GM23338 (cell line): ENCODE measurements at regions not wholly inside any gene's neighbourhood (a gene's known extent, or its start where the extent isn't known, plus 50 kb on each side); places are given as distances from the start of the nearest gene placed in this dataset.

Experiments
- ATAC-seq: fragments of 200-7000 bp; cut with Tn5 transposase; 3 replicates; pipeline ENCODE4 v1.9.1; 2020
- DNase-seq: peaks from one replicate; pipeline ENCODE4 v3.0.0-alpha.2; 2015; ENCODE audit warnings: low spot score
- H2AFZ ChIP-seq: fragments of 200-600 bp; sonication (generic); 2 replicates; pipeline ENCODE4 v1.8.0; 2016; ENCODE audit warnings: antibody characterized with exemption, mild to moderate bottlenecking, moderate library complexity
- H3F3A ChIP-seq: fragments of 200-600 bp; sonication (generic); replicated peaks from 2 replicates; pipeline ENCODE4 v1.8.0; 2017; ENCODE audit warnings: antibody characterized with exemption, mixed run types, low read depth
- H3K27ac ChIP-seq: fragments of 200-600 bp; sonication (generic); 2 replicates; pipeline ENCODE4 v1.6.1; 2016; ENCODE audit warnings: low read depth
- H3K27me3 ChIP-seq: fragments of 200-600 bp; sonication (generic); 2 replicates; pipeline ENCODE4 v1.8.0; 2016; ENCODE audit warnings: mild to moderate bottlenecking, mixed run types, moderate library complexity; ENCODE audit not compliant: insufficient read depth
- H3K36me3 ChIP-seq: fragments of 200-600 bp; sonication (generic); 2 replicates; pipeline ENCODE4 v1.8.0; 2016; ENCODE audit warnings: mild to moderate bottlenecking; ENCODE audit not compliant: insufficient read depth
- H3K4me1 ChIP-seq: fragments of 200-600 bp; sonication (generic); 2 replicates; pipeline ENCODE4 v1.8.0; 2016; ENCODE audit warnings: mild to moderate bottlenecking, moderate library complexity; ENCODE audit not compliant: insufficient read depth
- H3K4me2 ChIP-seq: fragments of 200-600 bp; sonication (generic); 2 replicates; pipeline ENCODE4 v1.7.1; 2017; ENCODE audit warnings: mixed run types
- H3K4me3 ChIP-seq: fragments of 200-600 bp; sonication (generic); 2 replicates; pipeline ENCODE4 v1.6.1; 2016; ENCODE audit warnings: mixed run types
- H3K79me2 ChIP-seq: fragments of 200-600 bp; sonication (generic); replicated peaks from 2 replicates; pipeline ENCODE4 v1.8.0; 2017; ENCODE audit warnings: mild to moderate bottlenecking; ENCODE audit not compliant: insufficient read depth
- H3K9me2 ChIP-seq: fragments of 200-600 bp; sonication (generic); 2 replicates; pipeline ENCODE4 v1.8.0; 2017; ENCODE audit not compliant: insufficient read depth
- H4K20me1 ChIP-seq: fragments of 200-600 bp; sonication (generic); replicated peaks from 2 replicates; pipeline ENCODE4 v1.8.0; 2017; ENCODE audit warnings: mild to moderate bottlenecking; ENCODE audit not compliant: insufficient read depth
- H3K27ac Mint-ChIP-seq: 2 replicates; pipeline ENCODE4 v1.8.0; 2020; ENCODE audit warnings: inconsistent platforms, mild to moderate bottlenecking, moderate library complexity, mixed read lengths
- H3K27me3 Mint-ChIP-seq: 3 replicates; pipeline ENCODE4 v1.8.0; 2022; ENCODE audit warnings: low read depth, mild to moderate bottlenecking, moderate library complexity, mixed read lengths, inconsistent platforms; ENCODE audit not compliant: insufficient read depth, poor library complexity
- H3K36me3 Mint-ChIP-seq: 3 replicates; pipeline ENCODE4 v1.8.0; 2021; ENCODE audit warnings: low read depth, mild to moderate bottlenecking, inconsistent platforms, moderate library complexity, mixed read lengths
- H3K4me1 Mint-ChIP-seq: 3 replicates; pipeline ENCODE4 v1.8.0; 2020; ENCODE audit warnings: mild to moderate bottlenecking, inconsistent platforms, mixed read lengths
- H3K4me3 Mint-ChIP-seq: 3 replicates; pipeline ENCODE4 v1.8.0; 2021; ENCODE audit warnings: moderate library complexity, mild to moderate bottlenecking, inconsistent platforms, mixed read lengths
- H3K9me3 Mint-ChIP-seq: 3 replicates; pipeline ENCODE4 v1.8.0; 2020; ENCODE audit warnings: moderate library complexity, mild to moderate bottlenecking, inconsistent platforms, mixed read lengths
- CREB1 ChIP-seq: fragments of 250-450 bp; sonication (Bioruptor Pico); IDR thresholded peaks from 2 replicates; pipeline ENCODE4 v1.5.0; 2020; ENCODE audit warnings: low read depth, mild to moderate bottlenecking, moderate library complexity
- EZH2 ChIP-seq: fragments of 200-600 bp; sonication (generic); IDR thresholded peaks from one replicate; pipeline ENCODE4 v1.8.0; 2017; ENCODE audit warnings: antibody characterized with exemption, mild to moderate bottlenecking, low read depth; ENCODE audit not compliant: unreplicated experiment
- EZH2phosphoT487 ChIP-seq: fragments of 200-600 bp; sonication (generic); IDR thresholded peaks from one replicate; pipeline ENCODE4 v1.8.1; 2018; ENCODE audit warnings: antibody characterized with exemption; ENCODE audit not compliant: unreplicated experiment
- JUNB ChIP-seq: IDR thresholded peaks from one replicate; pipeline ENCODE4 v1.6.1; 2016; ENCODE audit warnings: antibody characterized with exemption; ENCODE audit not compliant: unreplicated experiment
- NANOG ChIP-seq: IDR thresholded peaks from 2 replicates; pipeline ENCODE4 v1.6.1; 2016; ENCODE audit warnings: antibody characterized with exemption, borderline replicate concordance
- POLR2AphosphoS5 ChIP-seq: IDR thresholded peaks from 2 replicates; pipeline ENCODE4 v1.6.1; 2016; ENCODE audit warnings: antibody characterized with exemption, low read depth
- STAT1 ChIP-seq: IDR thresholded peaks from one replicate; pipeline ENCODE4 v1.6.1; 2016; ENCODE audit warnings: antibody characterized with exemption; ENCODE audit not compliant: unreplicated experiment
- ZNF114 ChIP-seq: fragments of 250-450 bp; sonication (Bioruptor Pico); IDR thresholded peaks from 2 replicates; pipeline ENCODE4 v1.5.0; 2020; ENCODE audit warnings: mild to moderate bottlenecking, moderate library complexity
- ZNF331 ChIP-seq: fragments of 250-450 bp; sonication (Bioruptor Pico); IDR thresholded peaks from 2 replicates; pipeline ENCODE4 v1.5.0; 2020; ENCODE audit warnings: low read depth, mild to moderate bottlenecking, moderate library complexity
- TF ChIP-seq, protein P1 (sequence below), 2 experiments: fragments of 200-600 bp in 1 of 2; sonication (generic) in 1 of 2; conservative IDR thresholded peaks; 2 replicates each; pipeline versions ENCODE4 v1.5.1 to v1.6.1; 2016 to 2017; ENCODE audit warnings: antibody characterized with exemption in 2 of 2, low read depth in 2 of 2, mild to moderate bottlenecking in 2 of 2, moderate library complexity in 1 of 2
- TF ChIP-seq, protein P2 (sequence below): IDR thresholded peaks from one replicate; pipeline ENCODE4 v1.6.1; 2018; ENCODE audit warnings: antibody characterized with exemption; ENCODE audit not compliant: unreplicated experiment
- TF ChIP-seq, protein P3 (sequence below): IDR thresholded peaks from 2 replicates; pipeline ENCODE4 v1.6.1; 2016; ENCODE audit warnings: antibody characterized with exemption

GRCh38 chr1:191641420-191642260 lies 516.6 kb upstream of the RGS18 start:
- Histone ChIP-seq H3K36me3 (no peaks in the 10 kb centered on the region), H3K9me2 (no peaks in the 10 kb centered on the region), H3K4me3 (no peak overlapping the region), H3K4me2 (no peak overlapping the region), H3K27ac (no peak overlapping the region), H3K4me1 (no peaks in the 10 kb centered on the region), H3F3A (no peaks in the 10 kb centered on the region), H3K79me2 (no peaks in the 10 kb centered on the region), H2AFZ (peak overlapping the region; percentile 89), H4K20me1 (no peaks in the 10 kb centered on the region), H3K27me3 (no peaks in the 10 kb centered on the region)
- no peak overlapping the region for H3K27ac Mint-ChIP-seq
- no peaks in the 10 kb centered on the region for H3K36me3 Mint-ChIP-seq
- no peaks in the 10 kb centered on the region for H3K27me3 Mint-ChIP-seq
- no peaks in the 10 kb centered on the region for H3K4me1 Mint-ChIP-seq
- H3K9me3 Mint-ChIP-seq, result no peaks in the 10 kb centered on the region
- ATAC-seq (no peak), DNase-seq (no peak)
- H3K4me3 Mint-ChIP-seq, result no peak overlapping the region
- no peak for TF ChIP-seq EZH2phosphoT487
- TF ChIP-seq JUNB, result no peak
- no peak for TF ChIP-seq POLR2AphosphoS5
- TF ChIP-seq, protein P1, sequence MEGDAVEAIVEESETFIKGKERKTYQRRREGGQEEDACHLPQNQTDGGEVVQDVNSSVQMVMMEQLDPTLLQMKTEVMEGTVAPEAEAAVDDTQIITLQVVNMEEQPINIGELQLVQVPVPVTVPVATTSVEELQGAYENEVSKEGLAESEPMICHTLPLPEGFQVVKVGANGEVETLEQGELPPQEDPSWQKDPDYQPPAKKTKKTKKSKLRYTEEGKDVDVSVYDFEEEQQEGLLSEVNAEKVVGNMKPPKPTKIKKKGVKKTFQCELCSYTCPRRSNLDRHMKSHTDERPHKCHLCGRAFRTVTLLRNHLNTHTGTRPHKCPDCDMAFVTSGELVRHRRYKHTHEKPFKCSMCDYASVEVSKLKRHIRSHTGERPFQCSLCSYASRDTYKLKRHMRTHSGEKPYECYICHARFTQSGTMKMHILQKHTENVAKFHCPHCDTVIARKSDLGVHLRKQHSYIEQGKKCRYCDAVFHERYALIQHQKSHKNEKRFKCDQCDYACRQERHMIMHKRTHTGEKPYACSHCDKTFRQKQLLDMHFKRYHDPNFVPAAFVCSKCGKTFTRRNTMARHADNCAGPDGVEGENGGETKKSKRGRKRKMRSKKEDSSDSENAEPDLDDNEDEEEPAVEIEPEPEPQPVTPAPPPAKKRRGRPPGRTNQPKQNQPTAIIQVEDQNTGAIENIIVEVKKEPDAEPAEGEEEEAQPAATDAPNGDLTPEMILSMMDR (conservative IDR thresholded peaks at IDR 0.05; ENCODE audit: low read depth in 2 of 2), result no peak
- no peak for TF ChIP-seq ZNF114 (CRISPR knock-in tag)
- no peak for TF ChIP-seq NANOG
- no peak for TF ChIP-seq STAT1
- no peak for TF ChIP-seq EZH2
- TF ChIP-seq CREB1 (CRISPR knock-in tag), result no peak
- TF ChIP-seq ZNF331 (CRISPR knock-in tag), result no peak
- TF ChIP-seq, protein P2, sequence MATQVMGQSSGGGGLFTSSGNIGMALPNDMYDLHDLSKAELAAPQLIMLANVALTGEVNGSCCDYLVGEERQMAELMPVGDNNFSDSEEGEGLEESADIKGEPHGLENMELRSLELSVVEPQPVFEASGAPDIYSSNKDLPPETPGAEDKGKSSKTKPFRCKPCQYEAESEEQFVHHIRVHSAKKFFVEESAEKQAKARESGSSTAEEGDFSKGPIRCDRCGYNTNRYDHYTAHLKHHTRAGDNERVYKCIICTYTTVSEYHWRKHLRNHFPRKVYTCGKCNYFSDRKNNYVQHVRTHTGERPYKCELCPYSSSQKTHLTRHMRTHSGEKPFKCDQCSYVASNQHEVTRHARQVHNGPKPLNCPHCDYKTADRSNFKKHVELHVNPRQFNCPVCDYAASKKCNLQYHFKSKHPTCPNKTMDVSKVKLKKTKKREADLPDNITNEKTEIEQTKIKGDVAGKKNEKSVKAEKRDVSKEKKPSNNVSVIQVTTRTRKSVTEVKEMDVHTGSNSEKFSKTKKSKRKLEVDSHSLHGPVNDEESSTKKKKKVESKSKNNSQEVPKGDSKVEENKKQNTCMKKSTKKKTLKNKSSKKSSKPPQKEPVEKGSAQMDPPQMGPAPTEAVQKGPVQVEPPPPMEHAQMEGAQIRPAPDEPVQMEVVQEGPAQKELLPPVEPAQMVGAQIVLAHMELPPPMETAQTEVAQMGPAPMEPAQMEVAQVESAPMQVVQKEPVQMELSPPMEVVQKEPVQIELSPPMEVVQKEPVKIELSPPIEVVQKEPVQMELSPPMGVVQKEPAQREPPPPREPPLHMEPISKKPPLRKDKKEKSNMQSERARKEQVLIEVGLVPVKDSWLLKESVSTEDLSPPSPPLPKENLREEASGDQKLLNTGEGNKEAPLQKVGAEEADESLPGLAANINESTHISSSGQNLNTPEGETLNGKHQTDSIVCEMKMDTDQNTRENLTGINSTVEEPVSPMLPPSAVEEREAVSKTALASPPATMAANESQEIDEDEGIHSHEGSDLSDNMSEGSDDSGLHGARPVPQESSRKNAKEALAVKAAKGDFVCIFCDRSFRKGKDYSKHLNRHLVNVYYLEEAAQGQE, result no peak
- TF ChIP-seq, protein P3, sequence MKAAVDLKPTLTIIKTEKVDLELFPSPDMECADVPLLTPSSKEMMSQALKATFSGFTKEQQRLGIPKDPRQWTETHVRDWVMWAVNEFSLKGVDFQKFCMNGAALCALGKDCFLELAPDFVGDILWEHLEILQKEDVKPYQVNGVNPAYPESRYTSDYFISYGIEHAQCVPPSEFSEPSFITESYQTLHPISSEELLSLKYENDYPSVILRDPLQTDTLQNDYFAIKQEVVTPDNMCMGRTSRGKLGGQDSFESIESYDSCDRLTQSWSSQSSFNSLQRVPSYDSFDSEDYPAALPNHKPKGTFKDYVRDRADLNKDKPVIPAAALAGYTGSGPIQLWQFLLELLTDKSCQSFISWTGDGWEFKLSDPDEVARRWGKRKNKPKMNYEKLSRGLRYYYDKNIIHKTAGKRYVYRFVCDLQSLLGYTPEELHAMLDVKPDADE, result no peak
